Liver (tissue), 3 donors: ENCODE measurements at regions not wholly inside any gene's neighbourhood (a gene's known extent, or its start where the extent isn't known, plus 50 kb on each side); places are given as distances from the start of the nearest gene placed in this dataset.

ENCODE experiments used
- CTCF ChIP-seq: fragments of 150-350 bp; IDR thresholded peaks from 2 replicates; pipeline ENCODE4 v1.5.1; 2017; ENCODE audit warnings: improper control_type of control experiment, low read depth, low read length; ENCODE audit not compliant: missing input control
- EGR1 ChIP-seq, 2 donors: IDR thresholded peaks; 2 replicates each; pipeline ENCODE4 v1.6.1; 2016 to 2018; ENCODE audit warnings: antibody characterized with exemption in 2 of 2, low read depth in 2 of 2
- donor health status: healthy.
- donor health status: healthy.

- TF ChIP-seq CTCF = no peak
- no peak for TF ChIP-seq EGR1 (IDR thresholded peaks at IDR 0.05; ENCODE audit: low read depth in 2 of 2)
These were observed 69.8 kb upstream of the ROBO2 start for GRCh38 chr3:76969996-76970615.
